Ishikawa (cell line): ENCODE measurements at regions not wholly inside any gene's neighbourhood (a gene's known extent, or its start where the extent isn't known, plus 50 kb on each side); places are given as distances from the start of the nearest gene placed in this dataset.

Experiments used
- CEBPB ChIP-seq: IDR thresholded peaks from 2 replicates; pipeline ENCODE4 v1.6.1; 2012
- CREB1 ChIP-seq: IDR thresholded peaks from 2 replicates; pipeline ENCODE4 v1.6.1; 2012; ENCODE audit warnings: low read depth
- EGR1 ChIP-seq: IDR thresholded peaks from 2 replicates; pipeline ENCODE4 v1.6.1; 2012
- EP300 ChIP-seq: IDR thresholded peaks from 2 replicates; pipeline ENCODE4 v1.6.1; 2012; ENCODE audit warnings: borderline replicate concordance
- FOXM1 ChIP-seq: IDR thresholded peaks from 2 replicates; pipeline ENCODE4 v1.6.1; 2012; ENCODE audit warnings: low read depth, borderline replicate concordance
- MAX ChIP-seq: IDR thresholded peaks from 2 replicates; pipeline ENCODE4 v1.6.1; 2012
- NFIC ChIP-seq: IDR thresholded peaks from 2 replicates; pipeline ENCODE4 v1.6.1; 2012
- RAD21 ChIP-seq: IDR thresholded peaks from 2 replicates; pipeline ENCODE4 v1.6.1; 2012; ENCODE audit warnings: low read depth
- REST ChIP-seq: IDR thresholded peaks from 2 replicates; pipeline ENCODE4 v1.6.1; 2012; ENCODE audit warnings: low read depth, mild to moderate bottlenecking
- TAF1 ChIP-seq: IDR thresholded peaks from 2 replicates; pipeline ENCODE4 v1.6.1; 2012; ENCODE audit warnings: low read depth, mild to moderate bottlenecking
- TCF12 ChIP-seq: IDR thresholded peaks from 2 replicates; pipeline ENCODE4 v1.6.1; 2012; ENCODE audit warnings: low read depth
- TEAD4 ChIP-seq: IDR thresholded peaks from 2 replicates; pipeline ENCODE4 v1.6.1; 2012
- USF1 ChIP-seq: IDR thresholded peaks from 2 replicates; pipeline ENCODE4 v1.6.1; 2012
- YY1 ChIP-seq: IDR thresholded peaks from 2 replicates; pipeline ENCODE4 v1.6.1; 2012; ENCODE audit warnings: low read depth
- ZBTB7A ChIP-seq: IDR thresholded peaks from 2 replicates; pipeline ENCODE4 v1.6.1; 2012; ENCODE audit warnings: low read depth

GRCh38 chr1:219049501-219049900, 124.2 kb upstream of the LYPLAL1 start:
- TF ChIP-seq YY1 = no peak
- no peak for TF ChIP-seq TCF12
- no peak for TF ChIP-seq REST
- no peak for TF ChIP-seq CEBPB
- TF ChIP-seq MAX = no peak
- no peak for TF ChIP-seq NFIC
- no peak for TF ChIP-seq RAD21
- TF ChIP-seq USF1 = no peak
- no peak for TF ChIP-seq TAF1
- TF ChIP-seq ZBTB7A = no peak
- TF ChIP-seq EGR1 = no peak
- TF ChIP-seq CREB1 = no peak
- TF ChIP-seq TEAD4 = no peak
- TF ChIP-seq FOXM1 = no peak
- no peak for TF ChIP-seq EP300

- TF ChIP-seq ZBTB7A (no peak), MAX (no peak)
Measured at GRCh38 chr1:219050086-219050821, 123.4 kb upstream of the LYPLAL1 start.

- TF ChIP-seq FOXM1 = no peak
- no peak for TF ChIP-seq TCF12
- no peak for TF ChIP-seq ZBTB7A
- no peak for TF ChIP-seq RAD21
- no peak for TF ChIP-seq USF1
- no peak for TF ChIP-seq CREB1
- TF ChIP-seq EGR1 = no peak
- TF ChIP-seq MAX = no peak
- no peak for TF ChIP-seq REST
- no peak for TF ChIP-seq EP300
- TF ChIP-seq CEBPB = no peak
Measured at GRCh38 chr1:219050822-219051125, 122.9 kb upstream of the LYPLAL1 start.

GRCh38 chr1:219051547-219051946, 122.1 kb upstream of the LYPLAL1 start:
- TF ChIP-seq ZBTB7A (no peak), CEBPB (no peak), TEAD4 (no peak)

GRCh38 chr1:219058891-219059820, 114.5 kb upstream of the LYPLAL1 start:
- TF ChIP-seq TEAD4 (no peak), TAF1 (no peak), CREB1 (no peak), CEBPB (no peak), EP300 (no peak), MAX (no peak), ZBTB7A (no peak), EGR1 (no peak), YY1 (no peak), NFIC (no peak)

- TF ChIP-seq RAD21 = no peak
Measured at GRCh38 chr1:219060798-219061197, 112.9 kb upstream of the LYPLAL1 start.
